CD4-positive, alpha-beta T cell treated with Interleukin-17A for 1 hour (primary cell): ENCODE measurements at regions not wholly inside any gene's neighbourhood (a gene's known extent, or its start where the extent isn't known, plus 50 kb on each side); places are given as distances from the start of the nearest gene placed in this dataset.
"Not testable (repeated sequence)": the region's sequence is repeated elsewhere in the genome, so short reads cannot be mapped to it uniquely, and the experiment has no call there.

Experiments
- DNase-seq: peaks from one replicate; pipeline ENCODE4 v3.0.0-alpha.2; 2020

DNA sequence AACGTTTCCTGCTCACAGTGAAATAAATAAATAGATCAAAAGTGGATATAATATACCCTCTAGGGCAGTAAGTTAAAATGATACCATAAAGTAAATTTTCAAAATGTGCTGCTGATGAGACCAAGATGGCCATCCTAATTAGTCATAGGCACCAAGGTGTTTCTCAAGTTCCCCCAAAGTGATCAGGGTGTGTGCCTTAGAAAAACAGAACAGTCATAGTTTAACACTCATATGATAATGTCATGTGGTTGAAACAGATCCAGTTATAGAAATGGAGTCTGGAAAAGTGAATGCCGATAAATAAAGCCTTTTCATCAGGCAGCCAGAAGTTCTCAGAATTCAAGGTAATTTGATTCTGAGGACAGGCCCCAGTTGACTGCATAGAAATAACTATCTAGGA, 161.5 kb upstream of the CDKN2B start:
- DNase-seq, result no peak

DNA sequence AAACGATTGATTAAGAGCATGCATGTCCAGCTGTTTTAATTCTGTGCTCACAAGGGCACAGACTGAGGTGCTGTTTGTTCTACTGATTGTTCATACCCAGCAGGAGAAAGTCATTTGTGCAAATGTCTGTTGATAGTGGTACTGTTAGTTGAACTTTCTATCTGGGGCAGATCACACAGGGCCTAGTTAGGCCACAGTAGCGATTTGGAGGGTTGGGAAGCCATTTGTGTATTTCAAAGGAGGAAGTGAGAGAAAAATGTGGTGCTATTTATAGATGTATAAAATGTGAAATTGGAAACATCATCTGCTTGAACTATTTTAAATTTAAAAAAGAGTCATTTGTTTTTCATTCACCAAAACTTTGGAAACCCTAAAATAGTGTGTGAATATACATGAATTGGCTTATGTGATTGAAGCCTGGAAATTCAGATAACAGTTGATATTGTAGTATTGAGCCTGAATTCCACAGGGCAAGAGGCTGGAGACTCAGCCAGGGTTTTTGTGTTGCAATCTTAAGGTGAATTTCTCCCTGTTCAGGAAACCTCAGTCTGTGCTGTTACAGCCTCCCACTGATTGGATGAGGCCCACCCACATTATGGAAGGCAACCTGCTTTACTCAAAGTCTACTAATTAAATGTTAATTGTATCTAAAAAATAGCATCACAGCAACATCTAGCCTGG, 162.0 kb upstream of the CDKN2B start:
- DNase-seq, result no peak

DNA sequence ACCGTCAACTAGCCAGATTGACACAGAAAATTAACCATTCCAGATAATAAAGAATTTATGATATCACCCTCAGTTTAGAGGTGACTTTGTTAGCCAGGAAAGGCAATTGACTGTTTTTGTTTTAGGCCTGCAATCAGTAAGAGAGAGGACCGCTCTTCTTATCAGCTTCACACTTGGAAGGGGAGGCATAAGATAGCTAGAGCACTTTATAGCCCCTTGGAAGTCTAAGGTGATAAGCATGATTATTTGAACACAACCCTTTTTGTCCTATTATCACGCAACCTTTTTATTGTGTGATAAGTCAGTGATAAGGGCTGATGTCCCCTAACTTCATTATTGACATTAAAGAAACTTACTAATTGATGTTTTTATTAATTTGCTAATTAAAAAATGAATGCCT, 162.6 kb upstream of the CDKN2B start:
- DNase-seq, result no peak

DNA sequence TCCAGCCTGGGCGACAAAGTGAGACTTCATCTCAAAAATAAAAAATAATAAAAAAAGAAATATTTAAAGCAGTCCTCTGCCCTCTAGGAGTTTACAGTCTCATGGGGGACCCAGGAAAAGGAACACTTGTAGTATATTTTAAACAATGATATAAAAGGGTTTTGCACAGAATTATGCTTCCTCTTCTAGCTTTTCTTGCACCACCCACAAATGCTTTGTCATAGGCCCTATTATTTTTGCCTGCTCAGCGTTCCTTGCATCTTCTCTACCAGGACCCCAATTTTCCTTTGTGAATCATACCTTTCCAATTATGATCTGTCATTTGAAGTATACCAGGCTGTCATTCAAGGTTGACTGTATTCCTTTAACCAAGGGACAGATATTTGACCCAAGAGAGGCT, 164.8 kb upstream of the CDKN2B start:
- no peak for DNase-seq

DNA sequence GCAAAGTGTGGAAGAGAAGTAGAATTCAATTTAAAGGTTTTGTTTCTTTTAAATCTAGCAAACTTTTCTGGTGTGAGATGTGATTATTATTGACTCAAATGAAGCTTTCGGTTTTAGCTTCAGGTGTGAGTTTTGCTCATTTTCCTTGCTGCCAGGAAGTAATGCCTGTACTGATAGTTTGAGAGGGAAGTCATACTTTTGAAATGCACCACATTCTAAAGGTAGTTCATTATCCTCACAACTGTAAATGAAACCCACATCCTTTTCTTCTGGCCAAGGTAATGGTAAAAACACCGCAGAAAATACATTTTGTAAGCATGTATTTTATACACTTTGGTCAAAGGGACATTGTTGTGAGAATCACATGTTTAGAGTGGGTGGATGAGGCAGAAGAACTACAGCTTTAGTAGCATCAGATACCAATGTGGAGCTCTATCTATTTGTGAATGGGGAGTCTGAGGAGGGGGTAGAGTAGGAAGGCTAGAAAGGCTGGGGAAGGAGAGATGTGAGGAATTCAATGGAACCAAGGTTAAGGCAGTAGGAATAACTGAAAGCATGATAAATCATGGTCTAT, 167.0 kb upstream of the CDKN2B start:
- peak; percentile 2 for DNase-seq

DNA sequence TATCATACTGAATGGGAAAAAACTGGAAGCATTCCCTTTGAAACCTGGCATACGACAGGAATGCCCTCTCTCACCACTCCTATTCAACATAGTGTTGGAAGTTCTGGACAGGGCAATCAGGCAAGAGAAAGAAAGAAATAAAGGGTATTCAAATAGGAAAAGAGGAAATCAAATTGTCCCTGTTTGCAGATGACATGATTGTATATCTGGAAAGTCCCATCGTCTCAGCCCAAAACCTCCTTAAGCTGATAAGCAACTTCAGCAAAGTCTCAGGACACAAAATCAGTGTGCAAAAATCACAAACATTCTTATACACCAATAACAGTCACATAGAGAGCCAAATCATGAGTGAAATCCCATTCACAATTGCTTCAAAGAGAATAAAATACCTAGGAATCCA, 171.9 kb upstream of the CDKN2B start:
- not testable (repeated sequence) for DNase-seq

DNA sequence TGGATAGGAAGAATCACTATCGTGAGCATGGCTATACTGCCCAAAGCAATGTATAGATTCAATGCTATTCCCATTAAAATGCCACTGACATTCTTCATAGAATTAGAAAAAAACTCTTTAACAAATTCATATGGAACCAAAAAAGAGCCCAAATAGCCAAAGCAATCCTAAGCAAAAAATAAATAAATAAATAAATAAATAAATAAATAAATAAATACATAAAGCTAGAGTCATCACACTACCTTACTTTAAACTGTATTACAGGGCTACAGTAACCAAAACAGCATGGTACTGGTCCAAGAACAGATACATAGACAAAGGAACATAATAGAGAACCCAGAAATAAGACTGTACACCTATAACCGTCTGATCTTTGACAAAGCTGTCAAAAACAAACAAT, 180.4 kb upstream of the CDKN2B start:
- no peak for DNase-seq

DNA sequence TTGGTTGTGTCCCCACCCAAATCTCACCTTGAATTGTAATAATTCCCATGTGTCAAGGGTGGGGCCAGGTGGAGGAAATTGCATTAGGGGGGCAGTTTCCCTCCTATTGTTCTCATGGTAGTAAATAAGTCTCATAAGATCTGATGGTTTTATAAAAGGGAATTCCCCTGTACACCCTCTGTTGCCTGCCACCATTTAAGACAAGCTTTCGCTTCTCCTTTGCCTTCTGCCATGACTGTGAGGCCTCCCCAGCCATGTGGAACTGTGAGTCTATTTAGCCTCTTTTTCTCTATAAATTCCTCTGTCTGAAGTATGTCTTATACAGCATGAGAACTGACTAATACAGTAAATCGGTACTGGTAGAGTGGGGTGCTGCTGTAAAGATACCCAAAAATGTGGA, 187.9 kb upstream of the CDKN2B start:
- not testable (repeated sequence) for DNase-seq

DNA sequence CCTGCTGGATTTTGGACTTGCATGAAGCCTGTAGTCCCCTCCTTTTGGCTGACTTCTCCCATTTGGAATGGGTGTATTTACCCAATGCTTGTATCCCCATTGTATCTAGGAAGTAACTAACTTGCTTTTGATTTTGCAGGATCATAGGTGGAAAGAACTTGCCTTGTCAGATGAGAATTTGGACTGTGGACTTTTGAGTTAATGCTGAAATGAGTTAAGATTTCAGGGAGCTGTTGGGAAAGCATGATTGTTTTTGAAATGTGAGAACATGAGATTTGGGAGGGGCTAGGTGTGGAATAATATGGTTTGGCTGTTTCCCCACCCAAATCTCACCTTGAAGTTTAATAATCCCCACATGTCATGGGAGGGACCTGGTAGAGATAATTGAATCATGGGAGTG, 189.6 kb upstream of the CDKN2B start:
- no peak for DNase-seq

DNA sequence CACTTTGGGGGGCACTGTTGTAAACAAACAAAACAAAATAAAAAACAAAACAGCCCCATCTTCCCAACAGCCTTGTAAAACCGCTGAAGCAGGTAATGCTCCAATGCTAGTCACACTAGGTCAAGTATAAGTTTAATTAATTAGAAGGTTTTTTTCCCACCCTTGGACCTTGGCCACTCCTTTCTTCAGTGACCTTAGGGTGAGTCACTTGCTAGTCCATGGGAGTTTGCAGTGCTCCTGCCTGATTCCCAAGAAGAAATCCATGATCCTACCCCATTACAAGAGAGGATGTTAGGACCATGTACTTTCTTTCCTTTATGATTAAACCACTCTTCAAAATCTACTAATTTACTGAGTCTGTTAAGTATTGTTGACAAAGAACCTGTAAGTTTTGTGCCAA, 192.2 kb upstream of the CDKN2B start:
- DNase-seq, result no peak

DNA sequence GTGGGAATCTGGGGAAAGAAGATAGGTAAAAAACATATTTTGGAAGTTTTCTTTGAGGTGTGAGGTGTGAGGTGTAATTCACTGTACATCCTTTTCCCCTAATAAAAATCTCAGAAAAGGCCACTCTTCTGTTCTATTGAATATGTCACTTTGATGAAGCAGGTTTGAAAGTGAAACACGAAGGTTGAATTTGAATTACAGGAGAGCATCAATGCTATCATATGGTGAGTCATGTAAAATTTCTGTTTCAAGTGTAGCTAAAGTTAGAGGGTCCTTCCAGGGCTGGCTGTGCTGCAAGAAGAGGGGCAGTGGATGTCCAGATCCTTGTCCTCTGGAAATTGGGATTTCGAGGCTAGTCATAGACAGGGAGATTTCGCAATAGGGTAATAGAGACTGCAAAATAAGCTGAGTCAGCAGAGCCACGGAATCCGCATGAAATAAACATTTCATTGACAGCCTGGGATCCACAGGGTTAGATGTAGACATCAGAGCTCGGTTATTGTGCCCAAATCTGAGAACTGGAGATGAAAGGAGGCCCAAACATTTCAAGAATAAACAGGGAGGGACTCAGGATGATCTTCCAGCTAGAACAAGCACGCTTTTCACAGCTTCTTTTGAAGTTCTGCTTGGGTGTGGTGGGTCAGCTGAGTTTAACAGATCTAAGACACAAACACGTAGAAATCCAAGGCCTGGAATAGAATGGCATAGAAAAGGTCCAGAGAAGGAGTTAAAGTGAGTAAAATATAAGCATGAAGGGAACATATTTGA, 194.4 kb upstream of the CDKN2B start:
- DNase-seq, result no peak

DNA sequence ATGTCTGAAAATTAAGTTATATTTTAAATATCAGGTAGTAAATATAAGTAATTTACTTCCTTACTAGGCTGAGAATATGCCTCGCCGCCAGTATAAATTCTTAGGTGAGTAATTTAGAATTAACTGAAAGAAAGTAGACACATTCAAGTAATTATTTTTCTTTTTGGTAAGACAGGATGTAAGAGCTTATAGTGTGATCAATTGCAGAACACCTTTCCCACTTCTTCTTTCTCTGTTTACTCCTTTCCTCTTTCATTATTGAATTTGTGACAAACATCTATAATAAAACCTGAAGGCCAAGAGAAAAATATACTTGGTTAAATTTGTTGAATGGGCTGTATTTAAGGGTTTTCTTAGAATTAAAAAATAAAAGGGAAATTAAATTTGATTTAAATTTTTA, 195.1 kb upstream of the CDKN2B start:
- no peak for DNase-seq

DNA sequence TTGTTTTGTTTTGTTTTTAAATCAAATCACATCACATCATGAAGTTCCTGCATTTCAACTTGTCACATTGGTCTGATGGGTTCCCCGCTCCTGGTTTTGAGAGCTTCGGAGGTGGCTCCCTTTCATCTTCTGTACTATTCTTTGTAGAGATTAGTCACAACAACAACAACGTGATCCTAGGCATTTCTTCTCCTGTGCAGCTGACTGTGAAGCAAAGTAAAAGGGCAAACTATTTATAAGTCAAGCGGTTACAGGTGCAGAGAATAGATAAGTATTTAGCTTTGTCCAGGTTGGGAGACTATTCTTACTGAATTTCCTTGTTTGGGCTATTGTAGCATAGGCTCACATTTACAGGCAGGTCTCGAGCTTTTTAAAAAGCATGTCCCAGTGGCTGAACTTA, 197.7 kb upstream of the CDKN2B start:
- no peak for DNase-seq

DNA sequence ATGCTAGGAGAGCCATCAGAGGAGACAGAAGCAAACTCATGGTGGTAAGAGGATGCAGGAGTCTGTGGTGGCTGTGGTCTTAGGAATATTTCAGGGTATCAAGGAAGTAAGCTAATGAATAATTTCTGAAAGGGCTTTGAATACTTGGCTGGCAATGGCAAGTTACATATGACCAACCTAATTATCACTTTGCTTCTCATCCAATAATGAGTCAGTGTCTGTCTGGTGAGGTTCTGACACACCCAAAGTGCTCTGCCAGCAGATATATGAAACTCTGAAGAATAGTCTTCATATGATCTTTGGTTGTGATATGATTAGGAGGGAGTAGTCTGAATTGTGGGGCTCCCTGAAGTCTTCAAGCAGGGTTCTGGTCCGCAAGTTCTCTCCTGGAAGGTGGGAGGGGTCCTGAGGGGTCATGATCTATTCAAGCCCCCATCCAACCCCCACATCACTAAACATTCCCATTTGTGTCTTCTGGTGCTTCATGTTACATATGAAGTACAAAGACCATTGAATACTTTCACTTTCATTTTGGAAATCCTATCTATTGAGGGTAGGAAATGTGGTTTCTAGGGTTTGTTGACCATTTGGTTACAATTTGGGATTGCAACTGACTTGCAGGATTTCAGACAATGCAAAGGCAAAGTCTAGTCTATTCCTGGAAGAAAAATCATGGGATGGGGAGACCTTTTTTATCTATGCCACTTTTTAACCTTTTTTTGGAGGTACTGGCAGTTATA, 199.9 kb upstream of the CDKN2B start:
- DNase-seq, result peak; percentile 11

DNA sequence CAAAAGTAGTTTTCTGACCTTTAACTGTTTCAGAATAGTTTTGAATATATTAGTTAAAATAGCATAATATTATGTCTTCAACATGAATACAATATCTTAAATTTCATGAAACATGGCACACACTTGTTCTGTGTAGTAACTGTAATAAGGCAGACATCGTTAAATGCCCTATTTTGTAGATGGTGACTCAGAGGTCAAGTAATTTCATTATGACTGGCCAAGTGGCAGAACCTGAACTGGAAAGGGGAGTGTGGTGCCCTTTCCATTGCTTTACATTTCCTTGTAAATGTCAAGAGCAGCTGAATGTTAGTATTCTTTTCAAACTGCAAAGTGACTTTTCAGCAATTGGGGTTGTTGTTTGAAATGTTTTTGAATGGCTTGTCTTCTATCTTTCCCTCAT, 201.2 kb upstream of the CDKN2B start:
- DNase-seq, result no peak

DNA sequence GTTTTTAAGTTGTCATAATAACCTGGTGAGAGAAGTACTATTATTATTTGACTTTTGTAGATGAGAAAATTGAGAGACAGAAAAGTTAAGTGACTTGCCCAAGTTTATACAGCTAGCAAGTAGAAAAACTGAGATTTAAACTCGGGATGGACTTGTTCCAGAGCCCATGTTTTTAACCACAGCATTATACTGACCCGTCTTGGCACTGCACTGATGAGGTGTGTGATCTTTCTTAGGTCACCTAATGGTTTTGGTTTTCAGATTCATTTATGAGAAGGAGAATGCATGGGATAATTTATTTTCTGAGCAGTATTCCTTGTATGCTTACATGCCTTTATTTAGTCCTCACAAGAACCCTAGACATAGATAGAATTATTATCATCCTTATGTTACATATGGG, 201.8 kb upstream of the CDKN2B start:
- no peak for DNase-seq

DNA sequence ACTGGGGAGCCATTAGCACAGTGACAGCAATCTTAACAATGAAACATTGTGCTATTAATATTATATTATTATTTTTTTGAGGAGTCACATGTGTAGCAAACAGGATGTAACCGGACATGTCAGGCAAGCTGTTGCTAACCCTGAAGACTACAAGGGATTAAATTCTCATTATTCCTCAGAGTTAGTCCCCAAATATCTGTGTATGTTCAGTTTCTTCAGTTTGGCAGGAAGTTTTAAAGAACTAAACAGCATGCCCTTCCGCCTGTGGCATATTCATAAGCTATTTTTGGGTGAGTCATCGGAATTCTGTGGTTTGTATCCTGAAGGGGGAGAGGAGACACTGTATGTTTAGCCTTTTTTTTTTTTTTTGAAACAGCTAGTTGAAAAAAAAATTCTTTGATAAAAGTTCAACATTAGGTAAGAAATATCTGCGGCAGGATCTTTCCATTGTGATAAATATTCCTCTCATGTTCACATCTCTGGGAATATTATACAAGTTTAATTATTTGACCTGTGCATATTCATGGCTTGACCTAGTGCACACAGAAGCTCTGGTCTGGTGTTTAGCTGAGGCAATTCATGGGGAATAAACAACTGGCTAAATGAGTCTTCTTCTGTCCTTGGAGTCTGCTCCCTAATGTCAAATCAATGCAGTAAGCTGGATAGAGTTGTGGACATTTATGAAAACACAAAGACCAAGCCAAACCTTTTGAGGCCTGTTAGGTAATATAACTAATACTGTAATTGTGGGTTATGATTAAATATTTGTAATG, 202.7 kb upstream of the CDKN2B start:
- DNase-seq, result no peak

DNA sequence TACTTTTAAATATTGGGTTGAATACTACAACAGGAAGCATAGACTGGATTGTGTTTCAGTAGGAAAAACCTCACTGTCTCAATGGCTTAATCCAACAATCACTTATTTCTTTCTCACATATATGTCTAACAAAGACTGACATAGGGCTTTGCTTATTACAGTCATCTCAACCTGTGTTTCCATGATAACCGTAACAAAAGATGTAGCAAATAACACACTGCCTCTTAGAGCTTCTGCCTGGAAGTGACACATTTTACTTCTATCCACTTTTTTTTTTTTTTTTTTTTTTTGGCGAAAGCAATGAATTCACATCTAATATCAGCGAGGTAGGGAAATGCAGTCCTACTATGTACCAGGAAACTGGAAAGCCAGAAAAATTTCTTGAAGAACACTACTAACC, 204.9 kb upstream of the CDKN2B start:
- DNase-seq, result no peak

DNA sequence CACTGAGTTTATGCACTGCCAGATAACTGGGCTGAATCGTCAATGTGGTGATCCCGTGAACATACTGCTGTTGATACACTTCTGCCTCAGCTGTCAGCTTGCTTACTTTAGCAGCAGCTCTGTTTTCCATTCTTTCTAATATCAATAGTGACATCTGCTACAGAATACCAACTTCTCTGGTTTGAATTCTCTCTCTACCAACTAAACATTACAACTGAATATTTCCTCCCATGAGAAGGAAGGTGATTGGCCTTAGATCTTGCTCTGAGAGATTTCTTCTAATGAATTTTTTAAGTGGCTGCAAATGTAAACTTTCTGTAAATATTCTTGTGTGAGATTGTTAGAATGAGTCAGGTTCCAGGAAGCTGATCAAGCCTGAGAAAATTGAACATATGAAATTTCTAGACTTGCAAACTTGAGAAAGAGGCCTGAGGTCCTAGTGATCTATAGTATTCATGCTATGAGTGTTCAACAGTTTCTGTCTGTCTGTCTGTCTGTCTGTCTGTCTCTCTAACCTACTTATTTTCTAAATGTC, 205.5 kb upstream of the CDKN2B start:
- DNase-seq, result no peak

DNA sequence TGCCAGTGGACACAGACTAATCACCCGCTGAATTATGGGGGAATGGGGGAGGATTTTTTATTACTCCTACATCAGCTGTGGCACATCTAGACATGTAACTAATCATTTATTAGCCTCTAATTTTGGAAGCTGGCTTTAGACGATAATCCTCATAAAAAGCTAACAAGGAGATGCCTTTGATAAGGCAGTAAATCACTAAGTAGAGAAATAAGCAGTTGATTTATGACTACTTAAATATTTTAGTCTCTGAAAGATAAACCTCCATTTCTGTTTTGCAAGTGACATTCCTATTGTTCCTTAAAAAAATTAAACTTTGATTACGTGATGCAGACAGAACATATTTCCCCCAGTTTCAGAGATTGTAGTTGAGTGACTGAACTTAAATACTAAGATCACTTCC, 206.4 kb upstream of the CDKN2B start:
- no peak for DNase-seq

DNA sequence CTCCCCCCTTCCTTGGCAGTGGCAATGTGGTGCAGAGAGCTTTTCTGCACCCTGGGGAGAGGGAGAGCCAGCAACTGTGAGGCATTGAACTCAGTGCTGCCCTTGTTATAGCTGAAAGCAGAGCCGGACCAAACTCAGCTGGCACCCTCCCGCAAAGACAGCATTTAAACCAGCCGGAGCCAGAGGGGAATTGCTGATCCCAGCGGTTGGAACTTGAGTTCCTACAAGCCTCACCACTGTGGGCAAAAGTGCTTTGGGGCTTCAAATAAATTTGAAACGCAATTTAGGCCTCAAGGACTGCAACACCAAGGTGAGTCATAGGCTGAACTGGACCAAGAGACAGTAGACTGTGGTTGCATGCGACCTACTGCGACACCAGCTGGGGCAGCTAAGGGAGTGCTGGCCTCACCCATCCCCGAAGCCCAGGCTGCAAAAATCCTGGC, 207.6 kb upstream of the CDKN2B start:
- DNase-seq, result no peak

DNA sequence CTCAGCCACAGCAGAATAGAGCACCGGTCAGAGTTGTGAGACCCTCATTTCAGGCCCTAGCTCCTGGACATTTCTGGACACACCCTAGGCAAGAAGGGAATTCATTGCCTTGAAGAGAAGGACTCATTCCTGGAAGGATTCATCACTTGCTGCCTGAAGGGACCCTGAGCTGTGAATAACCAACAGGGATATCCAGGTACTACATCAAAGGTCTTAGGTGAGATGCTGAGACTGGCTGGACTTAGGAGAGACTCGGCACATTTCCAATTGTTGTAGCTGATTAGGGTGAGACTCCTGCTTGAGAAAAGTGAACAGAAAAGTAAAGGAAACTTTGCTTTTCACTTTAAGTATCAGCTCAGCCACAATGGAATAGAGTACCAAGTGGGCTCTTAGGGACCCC, 208.1 kb upstream of the CDKN2B start:
- DNase-seq, result no peak

DNA sequence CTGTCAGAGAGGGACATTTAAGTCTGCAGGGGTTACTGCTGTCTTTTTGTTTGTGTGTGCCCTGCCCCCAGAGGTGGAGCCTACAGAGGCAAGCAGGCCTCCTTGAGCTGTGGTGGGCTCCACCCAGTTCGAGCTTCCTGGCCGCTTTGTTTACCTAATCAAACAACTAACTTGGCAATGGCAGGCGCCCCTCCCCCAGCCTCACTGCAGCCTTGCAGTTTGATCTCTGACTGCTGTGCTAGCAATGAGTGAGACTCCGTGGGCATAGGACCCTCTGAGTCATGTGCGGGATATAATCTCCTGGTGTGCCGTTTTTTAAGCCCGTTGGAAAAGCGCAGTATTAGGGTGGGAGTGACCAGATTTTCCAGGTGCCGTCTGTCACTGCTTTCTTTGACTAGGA, 216.8 kb upstream of the CDKN2B start:
- not testable (repeated sequence) for DNase-seq
